DND-41 (cell line): ENCODE measurements at regions not wholly inside any gene's neighbourhood (a gene's known extent, or its start where the extent isn't known, plus 50 kb on each side); places are given as distances from the start of the nearest gene placed in this dataset.

Experiments used
- ATAC-seq: fragments of 200-7000 bp; cut with Tn5 transposase; 3 replicates; pipeline ENCODE4 v1.9.1; 2021; ENCODE audit warnings: low read depth; ENCODE audit not compliant: insufficient read depth
- DNase-seq: peaks from one replicate; pipeline ENCODE4 v3.0.0-alpha.2; 2020
- H2AFZ ChIP-seq: 2 replicates; pipeline ENCODE4 v1.6.0; 2012; ENCODE audit warnings: low read depth, low read length
- H3K27ac ChIP-seq: 2 replicates; pipeline ENCODE4 v1.5.1; 2012; ENCODE audit warnings: low read length, inconsistent platforms
- H3K27me3 ChIP-seq: fragments of 200-600 bp; sonication (generic); 2 replicates; pipeline ENCODE4 v1.6.0; 2012; ENCODE audit warnings: low read length, mild to moderate bottlenecking, inconsistent platforms; ENCODE audit not compliant: insufficient read depth, poor library complexity
- H3K36me3 ChIP-seq: 2 replicates; pipeline ENCODE4 v1.5.1; 2012; ENCODE audit warnings: low read length, inconsistent platforms; ENCODE audit not compliant: insufficient read depth
- H3K4me1 ChIP-seq: 2 replicates; pipeline ENCODE4 v1.5.1; 2012; ENCODE audit warnings: mild to moderate bottlenecking, low read length; ENCODE audit not compliant: insufficient read depth
- H3K4me2 ChIP-seq: 2 replicates; pipeline ENCODE4 v1.6.0; 2012; ENCODE audit warnings: mild to moderate bottlenecking, moderate library complexity, low read length, inconsistent platforms; ENCODE audit not compliant: insufficient read depth
- H3K4me3 ChIP-seq, 2 experiments: fragments of 200-600 bp in 1 of 2; shearing (Covaris generic) in 1 of 2; 2 replicates each; pipeline ENCODE4 v1.5.1; 2012 to 2016; ENCODE audit warnings: inconsistent platforms in 2 of 2, low read length in 2 of 2, mild to moderate bottlenecking in 2 of 2, low read depth in 1 of 2, moderate library complexity in 1 of 2
- H3K79me2 ChIP-seq: 2 replicates; pipeline ENCODE4 v1.6.0; 2012; ENCODE audit warnings: low read length, inconsistent platforms; ENCODE audit not compliant: insufficient read depth
- H3K9ac ChIP-seq: 2 replicates; pipeline ENCODE4 v1.6.0; 2012; ENCODE audit warnings: low read depth, mild to moderate bottlenecking, inconsistent platforms, low read length, moderate library complexity
- H3K9me3 ChIP-seq: 2 replicates; pipeline ENCODE4 v1.5.1; 2012; ENCODE audit warnings: low read length, moderate library complexity, mild to moderate bottlenecking, inconsistent platforms; ENCODE audit not compliant: insufficient read depth, severe bottlenecking
- H4K20me1 ChIP-seq: 2 replicates; pipeline ENCODE4 v1.6.0; 2012; ENCODE audit warnings: low read length; ENCODE audit not compliant: insufficient read depth
- EZH2 ChIP-seq: IDR thresholded peaks from 3 replicates; pipeline ENCODE4 v1.6.1; 2012; ENCODE audit warnings: borderline replicate concordance, low read depth, mild to moderate bottlenecking, moderate library complexity, low read length, inconsistent platforms; ENCODE audit not compliant: severe bottlenecking
- TF ChIP-seq, protein P1 (sequence below): IDR thresholded peaks from 2 replicates; pipeline ENCODE4 v1.5.1; 2012; ENCODE audit warnings: borderline replicate concordance, low read length, moderate library complexity, mild to moderate bottlenecking; ENCODE audit not compliant: poor library complexity, severe bottlenecking; ENCODE audit errors: extremely low read depth

DNA sequence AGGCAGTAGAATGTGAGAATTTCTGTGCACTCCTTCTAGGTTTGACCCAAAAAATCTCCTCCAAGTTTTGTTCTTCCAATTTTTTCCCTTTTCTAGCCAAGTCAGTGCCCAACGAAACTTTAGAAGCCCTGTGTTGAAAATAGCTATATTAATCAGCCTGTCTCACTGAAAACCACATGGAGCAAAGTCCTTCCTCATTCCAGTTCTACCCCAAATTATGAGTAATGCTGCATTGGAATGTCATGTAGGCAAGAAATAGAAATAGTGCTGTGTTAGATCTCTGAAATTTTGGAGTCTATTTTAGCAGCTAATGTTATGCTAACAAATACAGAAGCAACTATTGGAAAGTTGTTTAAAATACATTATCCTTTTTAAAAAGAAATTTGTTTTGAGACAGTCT is 725.5 kb downstream of the TBC1D32 start:
- no peaks in the 10 kb centered on the region for H3K36me3 ChIP-seq
- TF ChIP-seq, protein P1, sequence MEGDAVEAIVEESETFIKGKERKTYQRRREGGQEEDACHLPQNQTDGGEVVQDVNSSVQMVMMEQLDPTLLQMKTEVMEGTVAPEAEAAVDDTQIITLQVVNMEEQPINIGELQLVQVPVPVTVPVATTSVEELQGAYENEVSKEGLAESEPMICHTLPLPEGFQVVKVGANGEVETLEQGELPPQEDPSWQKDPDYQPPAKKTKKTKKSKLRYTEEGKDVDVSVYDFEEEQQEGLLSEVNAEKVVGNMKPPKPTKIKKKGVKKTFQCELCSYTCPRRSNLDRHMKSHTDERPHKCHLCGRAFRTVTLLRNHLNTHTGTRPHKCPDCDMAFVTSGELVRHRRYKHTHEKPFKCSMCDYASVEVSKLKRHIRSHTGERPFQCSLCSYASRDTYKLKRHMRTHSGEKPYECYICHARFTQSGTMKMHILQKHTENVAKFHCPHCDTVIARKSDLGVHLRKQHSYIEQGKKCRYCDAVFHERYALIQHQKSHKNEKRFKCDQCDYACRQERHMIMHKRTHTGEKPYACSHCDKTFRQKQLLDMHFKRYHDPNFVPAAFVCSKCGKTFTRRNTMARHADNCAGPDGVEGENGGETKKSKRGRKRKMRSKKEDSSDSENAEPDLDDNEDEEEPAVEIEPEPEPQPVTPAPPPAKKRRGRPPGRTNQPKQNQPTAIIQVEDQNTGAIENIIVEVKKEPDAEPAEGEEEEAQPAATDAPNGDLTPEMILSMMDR = no peak
- TF ChIP-seq EZH2 = no peak
- no peaks in the 10 kb centered on the region for H3K79me2 ChIP-seq
- no peaks in the 10 kb centered on the region for H4K20me1 ChIP-seq
- no peak for ATAC-seq
- H3K4me2 ChIP-seq = no peak overlapping the region
- H3K27me3 ChIP-seq = no peaks in the 10 kb centered on the region
- H3K4me3 ChIP-seq = no peak overlapping the region
- H2AFZ ChIP-seq = no peak overlapping the region
- H3K9ac ChIP-seq = no peak overlapping the region
- H3K9me3 ChIP-seq = no peaks in the 10 kb centered on the region
- DNase-seq = no peak
- H3K4me1 ChIP-seq = no peaks in the 10 kb centered on the region
- H3K27ac ChIP-seq = no peak overlapping the region

DNA sequence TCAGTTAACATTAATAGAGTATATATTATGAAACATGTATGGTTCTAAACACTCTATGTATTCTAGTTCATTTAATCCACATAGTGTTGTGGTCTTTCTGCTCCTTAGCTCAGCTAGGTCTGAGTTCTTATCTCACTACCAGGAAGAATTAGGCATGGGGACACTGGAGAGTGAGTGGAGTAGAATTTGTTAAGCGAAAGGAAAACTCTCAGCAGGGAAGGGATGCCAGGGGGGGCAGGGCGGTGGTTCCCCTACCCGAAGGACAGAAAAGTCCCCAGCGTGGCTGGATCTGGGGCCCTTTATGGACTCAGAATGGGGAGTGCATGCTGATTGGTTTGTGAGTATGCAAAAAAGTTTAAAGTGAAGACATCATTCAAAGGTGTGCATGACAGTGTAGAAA is 727.5 kb downstream of the TBC1D32 start:
- TF ChIP-seq, protein P1 = no peak
- TF ChIP-seq EZH2 = no peak
- Histone ChIP-seq H3K27me3 (no peaks in the 10 kb centered on the region), H2AFZ (no peak overlapping the region), H3K4me1 (no peaks in the 10 kb centered on the region), H3K4me2 (no peak overlapping the region), H3K36me3 (no peaks in the 10 kb centered on the region), H3K4me3 (no peak overlapping the region), H4K20me1 (no peaks in the 10 kb centered on the region), H3K79me2 (no peaks in the 10 kb centered on the region), H3K9me3 (no peaks in the 10 kb centered on the region), H3K9ac (no peak overlapping the region), H3K27ac (no peak overlapping the region)
- ATAC-seq = no peak
- DNase-seq = no peak

DNA sequence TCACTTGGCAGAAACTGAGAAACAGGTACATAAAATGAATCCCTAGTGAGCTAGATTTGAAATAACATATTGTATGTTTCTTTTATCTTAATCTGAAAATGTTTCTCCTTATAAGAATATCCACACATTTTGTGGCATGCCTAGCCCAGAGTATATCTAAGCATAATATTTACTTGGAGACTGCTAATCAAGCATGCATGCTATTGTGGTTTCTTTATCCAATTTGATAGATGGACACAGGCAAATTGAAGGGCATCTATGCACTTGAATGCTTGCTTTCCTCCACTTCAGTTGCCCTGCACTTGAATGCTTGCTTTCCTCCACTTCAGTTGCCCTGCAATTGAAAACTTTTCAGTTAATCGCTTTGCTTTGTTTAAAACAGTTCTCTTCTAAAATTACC is 729.8 kb downstream of the TBC1D32 start:
- Histone ChIP-seq H3K9ac (no peak overlapping the region), H2AFZ (no peak overlapping the region), H3K27ac (no peak overlapping the region), H4K20me1 (no peaks in the 10 kb centered on the region), H3K79me2 (no peaks in the 10 kb centered on the region), H3K36me3 (no peaks in the 10 kb centered on the region), H3K4me1 (no peaks in the 10 kb centered on the region), H3K9me3 (no peaks in the 10 kb centered on the region), H3K4me2 (no peak overlapping the region), H3K4me3 (no peak overlapping the region), H3K27me3 (no peaks in the 10 kb centered on the region)
- no peak for DNase-seq
- TF ChIP-seq EZH2 = no peak
- TF ChIP-seq, protein P1 = no peak
- no peak for ATAC-seq

DNA sequence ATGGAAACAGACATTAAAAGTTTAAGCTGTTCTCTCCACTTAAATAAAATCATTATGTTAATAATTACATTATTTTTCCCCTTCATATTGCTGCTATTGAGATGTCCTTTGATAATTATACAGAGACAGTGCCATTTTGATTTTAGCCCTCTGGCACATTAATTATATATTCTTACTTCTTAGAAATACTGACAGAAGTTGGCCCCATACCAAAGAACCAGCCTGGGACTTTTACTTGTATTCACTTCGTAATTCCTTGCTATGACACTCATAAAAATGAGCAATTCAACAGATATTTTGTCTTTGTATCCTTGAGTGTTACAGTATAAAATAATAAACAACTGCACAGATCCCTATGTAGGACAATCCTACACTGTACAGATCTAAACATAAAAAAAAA is 743.7 kb downstream of the TBC1D32 start:
- Histone ChIP-seq H3K4me3 (no peak overlapping the region), H3K36me3 (no peaks in the 10 kb centered on the region), H3K27ac (no peak overlapping the region), H3K79me2 (no peaks in the 10 kb centered on the region), H3K4me1 (no peaks in the 10 kb centered on the region), H2AFZ (no peak overlapping the region), H3K4me2 (no peak overlapping the region), H3K27me3 (no peaks in the 10 kb centered on the region), H3K9ac (no peak overlapping the region), H4K20me1 (no peaks in the 10 kb centered on the region), H3K9me3 (no peaks in the 10 kb centered on the region)
- no peak for ATAC-seq
- DNase-seq = no peak
- TF ChIP-seq, protein P1 = no peak
- TF ChIP-seq EZH2 = no peak
